HCT116 (cell line): ENCODE measurements at regions not wholly inside any gene's neighbourhood (a gene's known extent, or its start where the extent isn't known, plus 50 kb on each side); places are given as distances from the start of the nearest gene placed in this dataset.

Experiments used
- ATAC-seq: fragments of 200-7000 bp; cut with Tn5 transposase; 2 replicates; pipeline ENCODE4 v1.9.1; 2020; ENCODE audit warnings: mild to moderate bottlenecking, moderate library complexity
- BruUV-seq: library from RNA; stranded (reverse); fragments of 400-500 nt; replicated peaks from 2 replicates; lab custom pipeline; 2021; lab: Mats Ljungman, UMichigan
- CTCF ChIA-PET: fragments of 300-600 bp; sonication (Branson Sonifier 250); formaldehyde crosslinking; loops from one replicate; lab custom pipeline; 2021; ENCODE audit warnings: antibody characterized with exemption; lab: Charles Lee
- POLR2A ChIA-PET: fragments of 300-600, 350-600 bp; sonication (Branson Sonifier 250); formaldehyde crosslinking; loops from one replicate; lab custom pipeline; 2021; ENCODE audit warnings: antibody characterized with exemption; lab: Charles Lee
- RAD21 ChIA-PET, 2 experiments: fragments of 300-600 bp; sonication (Branson Sonifier 250); formaldehyde crosslinking; loops; one replicate each; lab custom pipeline; 2023; ENCODE audit warnings: low total read pairs in 2 of 2; ENCODE audit not compliant: uncharacterized antibody in 2 of 2, unreplicated experiment in 2 of 2, low non-redundant PET in 1 of 2; lab: Charles Lee
- DNase-seq: peaks from one replicate; pipeline ENCODE4 v3.0.0-alpha.2; 2010; ENCODE audit warnings: low read depth, low spot score
- H2AFZ ChIP-seq: fragments of 200-600 bp; shearing (Covaris generic), sonication (generic); 2 replicates; pipeline ENCODE4 v1.6.1; 2017; ENCODE audit warnings: low read depth, mixed run types, mixed read lengths, antibody characterized with exemption, low read length; ENCODE audit not compliant: poor library complexity, severe bottlenecking
- H3K27ac ChIP-seq: 2 replicates; pipeline ENCODE4 v1.5.1; 2012; ENCODE audit warnings: low read depth, low read length
- H3K27me3 ChIP-seq: fragments of 200-600 bp; sonication (generic); 2 replicates; pipeline ENCODE4 v1.6.1; 2016; ENCODE audit warnings: mixed run types, low read length, mixed read lengths; ENCODE audit not compliant: insufficient read depth
- H3K36me3 ChIP-seq, 2 experiments: fragments of 200-500 bp in 1 of 2; fragments of 200-600 bp in 1 of 2; sonication (Bioruptor generic) in 1 of 2; sonication (generic) in 1 of 2; 2 replicates each; pipeline versions ENCODE4 v1.5.1 to v1.6.1; 2014 to 2016; ENCODE audit warnings: low read length in 2 of 2, inconsistent platforms in 1 of 2, mixed read lengths in 1 of 2, mixed run types in 1 of 2; ENCODE audit not compliant: insufficient read depth in 2 of 2, control insufficient read depth in 1 of 2
- H3K4me1 ChIP-seq, 2 experiments: fragments of 200-600 bp in 1 of 2; sonication (generic) in 1 of 2; 2 replicates each; pipeline versions ENCODE4 v1.5.1 to v1.6.1; 2012 to 2017; ENCODE audit warnings: low read length in 2 of 2, inconsistent platforms in 1 of 2, mild to moderate bottlenecking in 1 of 2, mixed read lengths in 1 of 2, mixed run types in 1 of 2, moderate library complexity in 1 of 2; ENCODE audit not compliant: insufficient read depth in 2 of 2, control insufficient read depth in 1 of 2
- H3K4me2 ChIP-seq: fragments of 200-600 bp; sonication (generic); 2 replicates; pipeline ENCODE4 v1.6.1; 2017; ENCODE audit warnings: mixed run types, low read length, mixed read lengths
- H3K4me3 ChIP-seq, 2 experiments: fragments of 200-600 bp in 1 of 2; sonication (generic) in 1 of 2; replicated peaks in 1 of 2; 2 replicates each; pipeline ENCODE4 v1.5.1; 2011 to 2016; ENCODE audit warnings: low read length in 2 of 2, control low read depth in 1 of 2, low read depth in 1 of 2, mild to moderate bottlenecking in 1 of 2, mixed read lengths in 1 of 2, mixed run types in 1 of 2
- H3K79me2 ChIP-seq: fragments of 200-600 bp; sonication (generic); 2 replicates; pipeline ENCODE4 v1.6.1; 2017; ENCODE audit warnings: mild to moderate bottlenecking, mixed run types, low read length, moderate library complexity, mixed read lengths; ENCODE audit not compliant: insufficient read depth
- H3K9ac ChIP-seq: fragments of 200-600 bp; sonication (generic); 2 replicates; pipeline ENCODE4 v1.6.1; 2016; ENCODE audit warnings: low read length, mixed read lengths
- H3K9me2 ChIP-seq: fragments of 200-600 bp; sonication (generic), shearing (Covaris generic); 2 replicates; pipeline ENCODE4 v1.6.1; 2017; ENCODE audit warnings: mixed run types, mild to moderate bottlenecking, moderate library complexity; ENCODE audit not compliant: insufficient read depth
- H3K9me3 ChIP-seq, 2 experiments: fragments of 200-500 bp in 1 of 2; fragments of 200-600 bp in 1 of 2; sonication (Bioruptor generic) in 1 of 2; sonication (generic) in 1 of 2; 2 replicates each; pipeline ENCODE4 v1.6.1; 2014 to 2017; ENCODE audit warnings: low read length in 2 of 2, mixed read lengths in 2 of 2, inconsistent platforms in 1 of 2, low read depth in 1 of 2, mild to moderate bottlenecking in 1 of 2, mixed run types in 1 of 2, moderate library complexity in 1 of 2; ENCODE audit not compliant: control insufficient read depth in 1 of 2, insufficient read depth in 1 of 2
- H4K20me1 ChIP-seq: fragments of 200-600 bp; sonication (generic), shearing (Covaris generic); 2 replicates; pipeline ENCODE4 v1.6.1; 2017; ENCODE audit warnings: mixed run types, mild to moderate bottlenecking, moderate library complexity; ENCODE audit not compliant: insufficient read depth
- CBX3 ChIP-seq: IDR thresholded peaks from 2 replicates; pipeline ENCODE4 v1.6.1; 2012; ENCODE audit warnings: low read depth
- CEBPB ChIP-seq: IDR thresholded peaks from 2 replicates; pipeline ENCODE4 v1.6.1; 2012; ENCODE audit warnings: low read depth
- EGR1 ChIP-seq: IDR thresholded peaks from 2 replicates; pipeline ENCODE4 v1.6.1; 2012; ENCODE audit warnings: low read depth
- ELF1 ChIP-seq: IDR thresholded peaks from 2 replicates; pipeline ENCODE4 v1.6.1; 2012; ENCODE audit warnings: low read depth, borderline replicate concordance
- FOSL1 ChIP-seq: IDR thresholded peaks from 2 replicates; pipeline ENCODE4 v1.6.1; 2012; ENCODE audit warnings: low read depth
- JUND ChIP-seq: IDR thresholded peaks from 2 replicates; pipeline ENCODE4 v1.6.1; 2012
- POLR2A ChIP-seq: IDR thresholded peaks from 2 replicates; pipeline ENCODE4 v1.7.0; 2011; ENCODE audit warnings: borderline replicate concordance; ENCODE audit not compliant: insufficient read depth, insufficient read length; ENCODE audit errors: extremely low read depth
- POLR2AphosphoS5 ChIP-seq: IDR thresholded peaks from 2 replicates; pipeline ENCODE4 v1.6.1; 2011; ENCODE audit warnings: mild to moderate bottlenecking, low read depth, low read length, moderate library complexity
- SIN3A ChIP-seq: IDR thresholded peaks from 2 replicates; pipeline ENCODE4 v1.6.1; 2012; ENCODE audit warnings: low read depth
- SRF ChIP-seq: IDR thresholded peaks from 2 replicates; pipeline ENCODE4 v1.6.1; 2012; ENCODE audit warnings: low read depth
- TCF7L2 ChIP-seq: IDR thresholded peaks from 2 replicates; pipeline ENCODE4 v1.7.0; 2011; ENCODE audit warnings: borderline replicate concordance, inconsistent platforms; ENCODE audit not compliant: insufficient read depth, insufficient read length; ENCODE audit errors: extremely low read depth
- ZFX ChIP-seq: fragments of 450-650 bp; IDR thresholded peaks from 2 replicates; pipeline ENCODE4 v1.6.1; 2017
- ZNF274 ChIP-seq: fragments of 200-500 bp; sonication (Bioruptor generic); IDR thresholded peaks from 2 replicates; pipeline ENCODE4 v1.6.1; 2014; ENCODE audit warnings: mild to moderate bottlenecking, low read depth, low read length, inconsistent platforms
- intact Hi-C: fragments of 100-400 bp; cut with micrococcal nuclease; formaldehyde crosslinking; loops from 2 replicates; pipeline ENCODE4 v1.10.0; 2022
- TF ChIP-seq, protein P1 (sequence below): IDR thresholded peaks from 2 replicates; pipeline ENCODE4 v1.6.1; 2012
- TF ChIP-seq, protein P2 (sequence below): IDR thresholded peaks from 2 replicates; pipeline ENCODE4 v1.6.1; 2012; ENCODE audit warnings: low read depth
- TF ChIP-seq, protein P3 (sequence below): IDR thresholded peaks from 2 replicates; pipeline ENCODE4 v1.6.1; 2012
- TF ChIP-seq, protein P4 (sequence below), 3 experiments: fragments of 200-600 bp in 1 of 3; sonication (generic) in 1 of 3; IDR thresholded peaks in 2 of 3; conservative IDR thresholded peaks in 1 of 3; 2 replicates each; pipeline ENCODE4 v1.5.1; 2012 to 2017; ENCODE audit warnings: low read depth in 2 of 3, low read length in 2 of 3, antibody characterized with exemption in 1 of 3, borderline replicate concordance in 1 of 3, control low read depth in 1 of 3, mild to moderate bottlenecking in 1 of 3, mixed read lengths in 1 of 3, mixed run types in 1 of 3, moderate library complexity in 1 of 3; ENCODE audit not compliant: insufficient read depth in 1 of 3
- TF ChIP-seq, protein P5 (sequence below): IDR thresholded peaks from 2 replicates; pipeline ENCODE4 v1.6.1; 2011; ENCODE audit warnings: mild to moderate bottlenecking, low read length, moderate library complexity; ENCODE audit not compliant: insufficient replicate concordance; ENCODE audit errors: extremely low read depth

DNA sequence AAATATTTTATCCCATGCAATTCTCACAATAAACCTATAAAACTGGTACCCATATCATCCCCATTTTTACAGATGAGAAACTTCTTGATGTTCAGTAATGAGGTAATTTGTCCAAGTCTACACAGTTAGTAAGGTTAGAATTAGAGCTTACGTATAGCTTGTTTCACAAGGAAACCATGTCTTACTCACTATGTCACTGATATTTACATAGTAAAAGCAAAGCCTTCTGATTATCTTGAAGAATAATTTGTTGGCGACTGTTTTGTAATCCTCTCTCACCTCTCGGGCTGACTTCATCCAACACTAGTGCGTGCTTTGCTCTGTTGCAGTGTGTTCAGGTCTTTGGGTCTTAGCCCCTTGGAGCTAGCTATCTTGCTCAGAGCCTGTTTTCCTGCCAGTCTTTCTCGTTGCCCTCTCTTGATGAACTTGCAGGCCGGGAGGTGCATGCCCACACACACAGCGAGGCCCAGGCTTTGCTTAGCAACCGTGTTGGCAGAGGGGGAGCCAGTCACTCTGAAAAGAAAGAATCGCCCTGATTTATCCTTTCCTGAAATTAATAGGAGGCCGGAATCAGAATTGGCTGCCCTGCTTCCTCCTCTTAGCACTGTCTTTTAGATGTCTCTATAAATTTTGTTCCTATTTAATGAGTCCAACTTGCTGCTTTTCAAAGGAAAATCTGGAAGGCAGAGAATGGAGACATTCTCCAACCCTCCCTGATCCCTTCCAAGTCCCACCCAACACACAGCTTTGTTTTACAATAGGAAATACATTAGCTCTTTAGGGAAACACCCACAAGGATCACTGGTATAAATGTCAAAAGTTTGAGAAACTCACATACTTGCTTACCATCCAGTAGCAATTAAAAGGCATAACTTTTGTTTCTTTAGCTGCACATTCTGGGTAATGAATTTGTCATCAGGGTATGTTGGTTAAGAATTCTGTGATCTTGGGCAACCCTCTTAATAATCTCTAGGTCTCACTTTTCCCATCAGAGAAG lies 97.6 kb upstream of the SEC11C start:
- H3K27me3 ChIP-seq: peaks cover under 1% of the 10 kb centered on the region; the same call in 1 of the 2 replicates
- H2AFZ ChIP-seq: no peak overlapping the region
- no peaks in the 10 kb centered on the region for H3K9me3 ChIP-seq
- no peaks in the 10 kb centered on the region for H3K9me2 ChIP-seq
- ChIA-PET CTCF (interaction anchor here (0.8 kb wide), 1 partner anchor 28 kb away, joined by 3 read pairs; no protein-coding TSS in a partner anchor), RAD21 (no interaction called here), POLR2A (no interaction called here)
- intact Hi-C loops: no loop called here
- H4K20me1 ChIP-seq: no peaks in the 10 kb centered on the region
- no peaks in the 10 kb centered on the region for H3K36me3 ChIP-seq
- no peaks in the 10 kb centered on the region for H3K4me1 ChIP-seq
- no peak overlapping the region for H3K4me2 ChIP-seq
- no peak overlapping the region for H3K27ac ChIP-seq
- H3K79me2 ChIP-seq: no peaks in the 10 kb centered on the region
- DNase-seq: no peak
- ATAC-seq: no peak
- no peak overlapping the region for H3K9ac ChIP-seq
- BruUV-seq: no TSS peak
- TF ChIP-seq FOSL1 (no peak), ELF1 (no peak), TCF7L2 (no peak), CBX3 (no peak), POLR2AphosphoS5 (no peak), EGR1 (no peak), JUND (no peak), SRF (no peak), ZNF274 (no peak), CEBPB (no peak), ZFX (no peak), POLR2A (no peak), SIN3A (no peak)
- TF ChIP-seq, protein P1, sequence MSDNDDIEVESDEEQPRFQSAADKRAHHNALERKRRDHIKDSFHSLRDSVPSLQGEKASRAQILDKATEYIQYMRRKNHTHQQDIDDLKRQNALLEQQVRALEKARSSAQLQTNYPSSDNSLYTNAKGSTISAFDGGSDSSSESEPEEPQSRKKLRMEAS: no peak
- TF ChIP-seq, protein P2, sequence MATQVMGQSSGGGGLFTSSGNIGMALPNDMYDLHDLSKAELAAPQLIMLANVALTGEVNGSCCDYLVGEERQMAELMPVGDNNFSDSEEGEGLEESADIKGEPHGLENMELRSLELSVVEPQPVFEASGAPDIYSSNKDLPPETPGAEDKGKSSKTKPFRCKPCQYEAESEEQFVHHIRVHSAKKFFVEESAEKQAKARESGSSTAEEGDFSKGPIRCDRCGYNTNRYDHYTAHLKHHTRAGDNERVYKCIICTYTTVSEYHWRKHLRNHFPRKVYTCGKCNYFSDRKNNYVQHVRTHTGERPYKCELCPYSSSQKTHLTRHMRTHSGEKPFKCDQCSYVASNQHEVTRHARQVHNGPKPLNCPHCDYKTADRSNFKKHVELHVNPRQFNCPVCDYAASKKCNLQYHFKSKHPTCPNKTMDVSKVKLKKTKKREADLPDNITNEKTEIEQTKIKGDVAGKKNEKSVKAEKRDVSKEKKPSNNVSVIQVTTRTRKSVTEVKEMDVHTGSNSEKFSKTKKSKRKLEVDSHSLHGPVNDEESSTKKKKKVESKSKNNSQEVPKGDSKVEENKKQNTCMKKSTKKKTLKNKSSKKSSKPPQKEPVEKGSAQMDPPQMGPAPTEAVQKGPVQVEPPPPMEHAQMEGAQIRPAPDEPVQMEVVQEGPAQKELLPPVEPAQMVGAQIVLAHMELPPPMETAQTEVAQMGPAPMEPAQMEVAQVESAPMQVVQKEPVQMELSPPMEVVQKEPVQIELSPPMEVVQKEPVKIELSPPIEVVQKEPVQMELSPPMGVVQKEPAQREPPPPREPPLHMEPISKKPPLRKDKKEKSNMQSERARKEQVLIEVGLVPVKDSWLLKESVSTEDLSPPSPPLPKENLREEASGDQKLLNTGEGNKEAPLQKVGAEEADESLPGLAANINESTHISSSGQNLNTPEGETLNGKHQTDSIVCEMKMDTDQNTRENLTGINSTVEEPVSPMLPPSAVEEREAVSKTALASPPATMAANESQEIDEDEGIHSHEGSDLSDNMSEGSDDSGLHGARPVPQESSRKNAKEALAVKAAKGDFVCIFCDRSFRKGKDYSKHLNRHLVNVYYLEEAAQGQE: no peak
- TF ChIP-seq, protein P3, sequence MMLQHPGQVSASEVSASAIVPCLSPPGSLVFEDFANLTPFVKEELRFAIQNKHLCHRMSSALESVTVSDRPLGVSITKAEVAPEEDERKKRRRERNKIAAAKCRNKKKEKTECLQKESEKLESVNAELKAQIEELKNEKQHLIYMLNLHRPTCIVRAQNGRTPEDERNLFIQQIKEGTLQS: no peak
- TF ChIP-seq, protein P4, sequence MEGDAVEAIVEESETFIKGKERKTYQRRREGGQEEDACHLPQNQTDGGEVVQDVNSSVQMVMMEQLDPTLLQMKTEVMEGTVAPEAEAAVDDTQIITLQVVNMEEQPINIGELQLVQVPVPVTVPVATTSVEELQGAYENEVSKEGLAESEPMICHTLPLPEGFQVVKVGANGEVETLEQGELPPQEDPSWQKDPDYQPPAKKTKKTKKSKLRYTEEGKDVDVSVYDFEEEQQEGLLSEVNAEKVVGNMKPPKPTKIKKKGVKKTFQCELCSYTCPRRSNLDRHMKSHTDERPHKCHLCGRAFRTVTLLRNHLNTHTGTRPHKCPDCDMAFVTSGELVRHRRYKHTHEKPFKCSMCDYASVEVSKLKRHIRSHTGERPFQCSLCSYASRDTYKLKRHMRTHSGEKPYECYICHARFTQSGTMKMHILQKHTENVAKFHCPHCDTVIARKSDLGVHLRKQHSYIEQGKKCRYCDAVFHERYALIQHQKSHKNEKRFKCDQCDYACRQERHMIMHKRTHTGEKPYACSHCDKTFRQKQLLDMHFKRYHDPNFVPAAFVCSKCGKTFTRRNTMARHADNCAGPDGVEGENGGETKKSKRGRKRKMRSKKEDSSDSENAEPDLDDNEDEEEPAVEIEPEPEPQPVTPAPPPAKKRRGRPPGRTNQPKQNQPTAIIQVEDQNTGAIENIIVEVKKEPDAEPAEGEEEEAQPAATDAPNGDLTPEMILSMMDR (IDR thresholded peaks at IDR 0.05 in 2 of 3, conservative IDR thresholded peaks at IDR 0.05 in 1 of 3; ENCODE audit: borderline replicate concordance in 1 of 3, insufficient read depth in 1 of 3, low read depth in 2 of 3, low read length in 2 of 3): no peak
- TF ChIP-seq, protein P5, sequence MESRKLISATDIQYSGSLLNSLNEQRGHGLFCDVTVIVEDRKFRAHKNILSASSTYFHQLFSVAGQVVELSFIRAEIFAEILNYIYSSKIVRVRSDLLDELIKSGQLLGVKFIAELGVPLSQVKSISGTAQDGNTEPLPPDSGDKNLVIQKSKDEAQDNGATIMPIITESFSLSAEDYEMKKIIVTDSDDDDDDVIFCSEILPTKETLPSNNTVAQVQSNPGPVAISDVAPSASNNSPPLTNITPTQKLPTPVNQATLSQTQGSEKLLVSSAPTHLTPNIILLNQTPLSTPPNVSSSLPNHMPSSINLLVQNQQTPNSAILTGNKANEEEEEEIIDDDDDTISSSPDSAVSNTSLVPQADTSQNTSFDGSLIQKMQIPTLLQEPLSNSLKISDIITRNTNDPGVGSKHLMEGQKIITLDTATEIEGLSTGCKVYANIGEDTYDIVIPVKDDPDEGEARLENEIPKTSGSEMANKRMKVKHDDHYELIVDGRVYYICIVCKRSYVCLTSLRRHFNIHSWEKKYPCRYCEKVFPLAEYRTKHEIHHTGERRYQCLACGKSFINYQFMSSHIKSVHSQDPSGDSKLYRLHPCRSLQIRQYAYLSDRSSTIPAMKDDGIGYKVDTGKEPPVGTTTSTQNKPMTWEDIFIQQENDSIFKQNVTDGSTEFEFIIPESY: no peak
- no peak overlapping the region for H3K4me3 ChIP-seq
